IPS-20b (cell line): ENCODE measurements at regions not wholly inside any gene's neighbourhood (a gene's known extent, or its start where the extent isn't known, plus 50 kb on each side); places are given as distances from the start of the nearest gene placed in this dataset.
"Not testable (repeated sequence)": the region's sequence is repeated elsewhere in the genome, so short reads cannot be mapped to it uniquely, and the experiment has no call there.

Source experiments
- H3K27ac ChIP-seq: one replicate; pipeline ENCODE4 v1.5.1; 2013; ENCODE audit warnings: low read length
- H3K27me3 ChIP-seq: 2 replicates; pipeline ENCODE4 v1.6.1; 2013; ENCODE audit warnings: mild to moderate bottlenecking, low read length, inconsistent platforms; ENCODE audit not compliant: insufficient read depth
- H3K36me3 ChIP-seq: 2 replicates; pipeline ENCODE4 v1.6.1; 2013; ENCODE audit warnings: low read depth, mild to moderate bottlenecking, inconsistent platforms, low read length, moderate library complexity; ENCODE audit not compliant: insufficient read depth
- H3K4me1 ChIP-seq: 2 replicates; pipeline ENCODE4 v1.6.1; 2013; ENCODE audit warnings: mild to moderate bottlenecking, control low read depth, inconsistent platforms, low read length, moderate library complexity; ENCODE audit not compliant: insufficient read depth
- H3K4me3 ChIP-seq: 2 replicates; pipeline ENCODE4 v1.5.1; 2013; ENCODE audit warnings: mild to moderate bottlenecking, low read length, inconsistent platforms
- H3K9ac ChIP-seq: 2 replicates; pipeline ENCODE4 v1.6.1; 2013; ENCODE audit warnings: low read depth, mild to moderate bottlenecking, inconsistent platforms, low read length, moderate library complexity
- H3K9me3 ChIP-seq: 2 replicates; pipeline ENCODE4 v1.6.1; 2013; ENCODE audit warnings: mild to moderate bottlenecking, low read depth, low read length, inconsistent platforms; ENCODE audit not compliant: insufficient read depth

DNA sequence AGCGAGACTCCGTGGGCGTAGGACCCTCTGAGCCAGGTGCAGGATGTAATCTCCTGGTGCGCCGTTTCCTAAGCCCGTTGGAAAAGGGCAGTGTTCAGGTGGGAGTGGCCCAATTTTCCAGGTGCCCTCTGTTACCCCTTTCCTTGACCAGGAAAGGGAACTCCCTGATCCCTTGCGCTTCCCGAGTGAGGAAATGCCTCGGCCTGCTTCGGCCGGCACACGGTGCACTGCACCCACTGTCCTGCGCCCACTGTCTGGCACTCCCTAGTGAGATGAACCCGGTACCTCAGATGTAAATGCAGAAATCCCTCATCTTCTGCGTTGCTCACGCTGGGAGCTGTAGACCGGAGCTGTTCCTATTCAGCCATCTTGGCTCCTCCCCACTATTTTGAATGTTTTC is 81.7 kb upstream of the NUDT6 start:
- not testable (repeated sequence) for H3K36me3 ChIP-seq, H3K27ac ChIP-seq, H3K9ac ChIP-seq, H3K4me3 ChIP-seq, H3K9me3 ChIP-seq, H3K4me1 ChIP-seq, H3K27me3 ChIP-seq

DNA sequence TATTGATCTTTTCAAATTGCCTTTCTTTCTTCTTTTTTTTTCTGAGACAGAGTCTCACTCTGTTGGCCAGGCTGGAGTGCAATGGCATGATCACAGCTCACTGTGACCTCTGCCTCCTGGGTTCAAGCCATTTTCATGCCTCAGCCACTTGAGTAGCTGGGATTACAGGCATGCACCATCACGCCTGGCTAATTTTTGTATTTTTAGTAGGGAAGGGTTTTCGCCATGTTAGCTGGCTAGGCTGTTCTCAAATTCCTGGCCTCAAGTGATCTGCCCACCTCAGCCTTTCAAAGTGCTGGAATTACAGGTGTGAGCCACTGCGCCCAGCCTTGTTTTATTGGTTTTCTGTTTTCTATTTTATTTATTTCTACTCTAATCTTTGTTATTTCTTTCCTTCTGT is 82.7 kb upstream of the NUDT6 start:
- H3K9ac ChIP-seq, H3K4me1 ChIP-seq, H3K27ac ChIP-seq, H3K9me3 ChIP-seq, H3K27me3 ChIP-seq, H3K36me3 ChIP-seq, H3K4me3 ChIP-seq: not testable (repeated sequence)

DNA sequence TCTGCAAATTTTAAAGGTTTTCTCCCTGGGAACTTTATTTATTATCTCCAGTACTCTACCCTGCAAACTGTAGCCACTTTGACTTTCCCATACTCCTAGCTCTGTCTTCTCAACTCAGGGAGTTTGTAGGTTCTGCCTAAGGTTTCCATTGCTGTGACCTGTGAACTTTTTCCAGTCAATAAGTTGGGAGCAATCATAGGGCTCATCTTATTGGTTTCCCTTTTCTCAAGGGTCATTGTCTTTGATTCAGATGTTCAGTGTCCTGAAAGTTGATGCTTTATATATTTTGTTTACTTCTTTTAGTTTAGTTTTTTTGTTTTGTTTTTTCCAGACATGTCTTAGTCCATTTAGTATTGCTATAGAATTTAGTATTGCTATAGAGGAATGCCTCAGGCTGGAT is 85.3 kb upstream of the NUDT6 start:
- no peak overlapping the region for H3K4me3 ChIP-seq
- no peaks in the 10 kb centered on the region for H3K27me3 ChIP-seq
- no peak overlapping the region for H3K9ac ChIP-seq
- no peaks in the 10 kb centered on the region for H3K4me1 ChIP-seq
- H3K36me3 ChIP-seq: peaks cover 9% of the 10 kb centered on the region
- no peak overlapping the region for H3K27ac ChIP-seq
- peaks cover 7% of the 10 kb centered on the region; the same call in 1 of the 2 replicates for H3K9me3 ChIP-seq

DNA sequence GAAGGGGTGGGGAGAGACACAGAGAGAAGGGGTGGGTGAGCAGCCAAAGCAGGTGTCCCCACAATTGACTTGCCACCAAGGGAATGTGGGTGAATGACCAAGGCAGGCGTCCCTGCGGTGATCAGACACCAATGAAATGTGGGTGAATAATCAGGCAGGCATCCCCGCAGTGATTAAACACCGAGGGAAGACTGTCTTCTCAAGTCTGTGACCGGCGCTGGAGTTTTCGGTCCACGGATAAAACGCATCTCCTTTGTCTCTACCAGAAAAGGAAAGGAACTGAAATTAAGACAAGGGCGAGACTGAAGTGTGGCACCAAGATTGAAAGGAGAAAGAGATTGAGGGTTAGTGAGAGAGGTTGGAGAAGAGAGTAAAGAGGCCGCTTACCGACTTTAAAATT is 90.0 kb upstream of the NUDT6 start:
- not testable (repeated sequence) for H3K4me1 ChIP-seq, H3K27me3 ChIP-seq, H3K27ac ChIP-seq, H3K9ac ChIP-seq, H3K36me3 ChIP-seq, H3K4me3 ChIP-seq
- peaks cover 10% of the 10 kb centered on the region for H3K9me3 ChIP-seq

DNA sequence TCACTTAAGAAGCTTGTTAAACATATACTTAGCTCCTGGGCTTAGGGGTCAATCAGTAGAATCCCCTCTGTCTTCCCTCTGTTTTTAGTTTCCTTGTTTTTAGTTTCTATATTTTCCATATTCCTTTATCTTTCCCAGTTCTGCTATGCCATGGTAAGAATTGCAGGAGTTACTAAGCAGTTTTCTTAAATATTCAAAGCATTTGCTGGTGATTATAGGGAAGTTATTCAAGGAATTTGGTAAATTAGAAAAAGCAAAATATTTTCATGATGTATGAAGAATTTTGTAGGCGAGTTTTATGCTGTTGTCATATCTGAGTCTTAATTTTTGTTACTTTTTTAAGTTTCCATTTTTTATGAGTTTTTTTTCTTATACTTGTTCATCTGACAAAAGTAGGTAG is 91.6 kb upstream of the NUDT6 start:
- no peak overlapping the region for H3K9ac ChIP-seq
- no peaks in the 10 kb centered on the region for H3K27me3 ChIP-seq
- peaks cover 8% of the 10 kb centered on the region for H3K9me3 ChIP-seq
- H3K4me1 ChIP-seq: no peaks in the 10 kb centered on the region
- H3K27ac ChIP-seq: no peak overlapping the region
- peaks cover 3% of the 10 kb centered on the region for H3K36me3 ChIP-seq
- H3K4me3 ChIP-seq: no peak overlapping the region

DNA sequence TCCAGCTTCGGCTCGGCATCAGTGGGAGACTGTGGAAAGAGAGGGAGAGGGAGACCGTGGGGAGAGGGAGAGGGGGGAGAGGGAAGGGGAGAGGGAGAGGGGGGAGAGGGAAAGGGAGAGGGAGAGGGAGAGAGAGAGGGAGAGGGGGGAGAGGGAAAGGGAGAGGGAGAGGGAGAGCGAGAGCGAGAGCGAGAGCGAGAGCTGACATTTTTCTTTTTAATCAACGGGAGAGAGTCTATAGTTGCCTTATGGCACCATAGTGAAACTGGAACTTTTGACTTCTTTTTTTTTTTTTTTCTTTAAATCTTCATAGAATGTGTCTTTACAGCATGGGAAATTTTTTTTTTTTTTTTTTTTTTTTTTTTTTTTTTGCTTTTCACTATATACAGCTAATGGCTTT is 94.7 kb upstream of the NUDT6 start:
- no peaks in the 10 kb centered on the region; the same call in 1 of the 2 replicates for H3K36me3 ChIP-seq
- H3K9me3 ChIP-seq: peaks cover 8% of the 10 kb centered on the region
- H3K27me3 ChIP-seq: no peaks in the 10 kb centered on the region
- no peak overlapping the region for H3K9ac ChIP-seq
- H3K27ac ChIP-seq: no peak overlapping the region
- no peak overlapping the region for H3K4me3 ChIP-seq
- no peaks in the 10 kb centered on the region for H3K4me1 ChIP-seq

DNA sequence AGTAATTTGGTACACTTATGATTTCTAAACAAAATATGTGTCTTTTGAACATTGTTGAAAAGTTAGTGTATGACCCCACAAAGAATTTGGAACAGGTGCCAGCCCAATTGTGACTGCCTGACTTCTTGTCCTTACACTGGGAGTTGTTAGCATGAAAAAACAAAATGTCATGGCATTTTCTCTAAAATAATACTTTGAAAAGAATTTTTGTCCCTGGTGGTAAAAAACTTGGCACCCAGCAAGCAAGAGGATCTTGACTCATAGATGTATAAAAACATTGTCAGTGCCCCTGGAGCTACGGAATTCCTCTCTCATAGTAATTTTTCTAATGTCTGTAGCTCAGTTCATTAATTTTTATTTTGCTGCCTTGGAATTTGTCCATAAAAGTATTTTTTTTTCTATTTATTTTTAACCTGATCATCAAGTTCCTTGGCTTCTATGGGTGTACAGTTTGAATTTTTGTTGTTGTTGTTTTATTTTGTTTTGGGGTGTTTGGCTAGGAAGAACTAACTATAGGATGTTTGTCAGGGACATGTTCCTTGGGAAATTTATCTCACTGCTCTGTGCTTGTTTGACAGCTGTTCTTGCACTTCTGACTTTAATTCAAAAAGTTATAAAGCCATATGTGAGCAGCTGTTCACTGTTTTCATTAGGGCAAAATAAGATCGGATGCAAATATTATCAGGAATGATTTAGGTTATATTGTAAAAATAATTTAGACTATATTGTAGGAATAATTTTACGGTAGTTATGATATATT is 95.4 kb upstream of the NUDT6 start:
- no peaks in the 10 kb centered on the region; the same call in 1 of the 2 replicates for H3K36me3 ChIP-seq
- no peak overlapping the region for H3K27ac ChIP-seq

DNA sequence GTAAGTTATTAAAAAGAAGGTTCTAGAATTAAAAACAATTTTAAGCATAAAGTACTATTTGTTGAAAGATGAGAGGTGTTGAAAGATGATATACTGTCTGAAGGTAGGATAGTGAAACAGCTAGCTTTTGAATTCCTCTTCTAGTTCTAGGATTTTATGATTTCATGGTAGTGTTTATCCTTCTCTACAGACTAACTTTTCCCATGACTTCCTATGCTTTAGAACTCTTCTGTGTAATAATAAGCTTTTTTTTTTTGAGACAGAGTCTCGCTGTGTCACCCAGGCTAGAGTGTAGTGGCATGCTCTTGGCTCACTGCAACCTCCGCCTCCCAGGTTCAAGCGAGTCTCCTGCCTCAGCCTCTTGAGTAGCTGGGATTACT is 96.0 kb upstream of the NUDT6 start:
- Histone ChIP-seq H3K9me3 (peaks cover 8% of the 10 kb centered on the region; the same call in 1 of the 2 replicates), H3K4me1 (no peaks in the 10 kb centered on the region), H3K27me3 (no peaks in the 10 kb centered on the region), H3K4me3 (no peak overlapping the region), H3K27ac (no peak overlapping the region), H3K9ac (no peak overlapping the region), H3K36me3 (no peaks in the 10 kb centered on the region; the same call in 1 of the 2 replicates)

More for the DNA sequence above, 95.4 kb upstream of the NUDT6 start:
- H3K9ac ChIP-seq: no peak overlapping the region
- H3K4me1 ChIP-seq: no peaks in the 10 kb centered on the region
- H3K9me3 ChIP-seq: peaks cover 8% of the 10 kb centered on the region; the same call in 1 of the 2 replicates
- H3K27me3 ChIP-seq: no peaks in the 10 kb centered on the region
- no peak overlapping the region for H3K4me3 ChIP-seq

DNA sequence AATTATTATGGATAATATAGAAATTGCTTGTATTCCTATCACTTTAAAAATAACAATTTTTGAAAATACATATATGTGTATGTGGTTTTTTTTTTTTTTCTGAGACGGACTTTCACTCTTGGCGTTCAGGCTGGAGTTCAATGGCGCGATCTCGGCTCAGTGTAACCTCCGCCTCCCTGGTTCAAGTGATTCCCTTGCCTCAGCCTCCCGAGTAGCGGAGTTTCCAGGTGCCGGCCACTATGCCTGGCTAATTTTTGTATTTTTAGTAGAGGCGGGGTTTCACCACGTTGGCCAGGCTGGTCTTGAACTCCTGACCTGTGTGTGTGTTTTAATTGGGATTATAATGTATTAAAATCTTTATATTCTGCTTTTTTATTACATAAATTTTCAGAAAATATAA is 97.9 kb upstream of the NUDT6 start:
- H3K4me3 ChIP-seq: no peak overlapping the region
- H3K27me3 ChIP-seq: no peaks in the 10 kb centered on the region
- no peak overlapping the region for H3K9ac ChIP-seq
- no peaks in the 10 kb centered on the region for H3K9me3 ChIP-seq
- H3K36me3 ChIP-seq: no peaks in the 10 kb centered on the region; the same call in 1 of the 2 replicates
- no peaks in the 10 kb centered on the region for H3K4me1 ChIP-seq
- H3K27ac ChIP-seq: no peak overlapping the region

DNA sequence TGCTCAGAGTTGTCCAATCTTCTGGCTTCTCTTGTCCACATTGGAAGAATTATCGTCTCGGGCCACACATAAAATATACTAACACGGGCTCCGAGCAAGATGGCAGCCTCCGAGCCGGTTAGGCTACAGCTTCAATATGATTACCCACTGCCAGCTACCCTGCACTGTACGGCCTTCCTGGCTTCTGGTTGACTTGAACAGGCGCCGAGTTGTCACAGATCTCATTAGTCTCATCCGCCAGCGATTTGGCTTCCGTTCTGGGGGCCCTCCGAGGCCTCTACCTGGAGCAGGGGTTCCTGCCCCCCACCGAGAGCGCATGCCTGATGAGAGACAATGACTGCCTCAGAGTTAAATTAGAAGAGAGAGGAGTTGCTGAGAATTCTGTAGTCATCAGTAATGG is 101.2 kb upstream of the NUDT6 start:
- Histone ChIP-seq H3K27me3 (no peaks in the 10 kb centered on the region), H3K4me3 (no peak overlapping the region), H3K9ac (no peak overlapping the region), H3K9me3 (no peaks in the 10 kb centered on the region), H3K4me1 (0 out of 2 replicates have a peak, but pooled peaks cover 2% of the 10 kb centered on the region), H3K36me3 (peaks cover 9% of the 10 kb centered on the region), H3K27ac (no peak overlapping the region)

DNA sequence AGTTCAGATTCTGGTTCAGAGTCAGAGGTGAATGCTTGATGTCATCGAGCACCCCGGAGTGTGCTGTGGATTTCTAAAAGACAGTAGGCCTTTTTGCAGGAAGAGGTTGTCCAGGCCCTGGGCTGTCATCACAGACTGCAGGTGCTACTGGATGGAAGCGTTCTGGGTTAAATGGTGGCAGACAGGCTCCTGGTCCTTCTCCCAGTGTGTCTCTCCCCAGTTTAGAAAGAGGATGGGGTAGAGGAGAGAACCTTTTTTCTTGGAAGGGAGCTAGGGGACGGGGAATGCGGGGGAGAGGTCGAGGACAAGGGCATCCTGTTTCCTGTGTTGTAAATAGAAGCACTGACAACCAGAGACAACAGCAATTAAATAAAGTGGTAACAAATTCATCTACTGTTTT is 102.3 kb upstream of the NUDT6 start:
- Histone ChIP-seq H3K4me3 (no peak overlapping the region), H3K9me3 (no peaks in the 10 kb centered on the region), H3K27ac (no peak overlapping the region), H3K4me1 (0 out of 2 replicates have a peak, but pooled peaks cover 2% of the 10 kb centered on the region), H3K9ac (no peak overlapping the region), H3K27me3 (no peaks in the 10 kb centered on the region), H3K36me3 (peaks cover 18% of the 10 kb centered on the region)

DNA sequence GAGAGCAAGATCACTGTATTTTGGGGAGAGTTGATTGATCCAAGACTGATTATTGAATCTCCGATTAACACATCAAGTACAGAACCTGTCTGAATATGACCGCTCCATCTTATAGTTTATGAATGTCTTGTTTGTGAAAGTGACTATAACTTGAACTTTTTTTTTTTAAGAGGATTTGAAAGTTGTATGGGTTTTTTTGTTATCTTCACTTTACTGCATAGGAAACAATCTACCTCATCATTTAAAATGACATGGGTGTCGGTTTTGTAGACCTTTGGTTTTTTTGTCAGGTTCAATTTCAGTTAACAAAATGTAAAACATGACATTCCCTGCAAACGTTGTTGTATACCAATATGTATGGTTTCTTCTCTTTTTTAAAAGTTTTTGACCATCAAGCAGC is 103.0 kb upstream of the NUDT6 start:
- Histone ChIP-seq H3K27me3 (no peaks in the 10 kb centered on the region), H3K36me3 (peaks cover 18% of the 10 kb centered on the region), H3K9ac (no peak overlapping the region), H3K4me3 (no peak overlapping the region), H3K9me3 (no peaks in the 10 kb centered on the region), H3K4me1 (0 out of 2 replicates have a peak, but pooled peaks cover 2% of the 10 kb centered on the region), H3K27ac (no peak overlapping the region)
